HG02642 (cell line): ENCODE measurements at regions not wholly inside any gene's neighbourhood (a gene's known extent, or its start where the extent isn't known, plus 50 kb on each side); places are given as distances from the start of the nearest gene placed in this dataset.
A peak's percentile ranks its signal among the peaks of the same experiment; 100 is the strongest.

ENCODE experiments used
- ATAC-seq: cut with Tn5 transposase; IDR thresholded peaks from one replicate; pipeline ENCODE4 v1.9.1; 2021; ENCODE audit warnings: mild to moderate bottlenecking; ENCODE audit not compliant: unreplicated experiment, poor library complexity

GRCh38 chr12:125610292-125610691 lies 545.1 kb downstream of the AACS start:
- no peak for ATAC-seq

GRCh38 chr12:125610971-125611370 lies 545.7 kb downstream of the AACS start:
- no peak for ATAC-seq

- ATAC-seq: no peak
These were observed 548.8 kb downstream of the AACS start for GRCh38 chr12:125614058-125614457.

GRCh38 chr12:125619723-125620122 lies 554.5 kb downstream of the AACS start:
- no peak for ATAC-seq

GRCh38 chr12:125633686-125634085 lies 568.5 kb downstream of the AACS start:
- no peak for ATAC-seq

GRCh38 chr12:125634813-125635212 lies 569.6 kb downstream of the AACS start:
- no peak for ATAC-seq

GRCh38 chr12:125639826-125640225 lies 574.6 kb downstream of the AACS start:
- no peak for ATAC-seq

GRCh38 chr12:125643055-125643454 lies 577.8 kb downstream of the AACS start:
- ATAC-seq: no peak

- no peak for ATAC-seq
These were observed 580.5 kb downstream of the AACS start for GRCh38 chr12:125645724-125646123.

- ATAC-seq: no peak
These were observed 585.4 kb downstream of the AACS start for GRCh38 chr12:125650587-125650986.

GRCh38 chr12:125651625-125652024 lies 586.4 kb downstream of the AACS start:
- ATAC-seq: no peak

- ATAC-seq: no peak
These were observed 587.4 kb downstream of the AACS start for GRCh38 chr12:125652681-125653080.

GRCh38 chr12:125657681-125658080 lies 592.4 kb downstream of the AACS start:
- ATAC-seq: no peak

GRCh38 chr12:125674554-125675338 lies 609.5 kb downstream of the AACS start:
- no peak for ATAC-seq

- ATAC-seq: no peak
These were observed 611.1 kb downstream of the AACS start for GRCh38 chr12:125676366-125676765.

GRCh38 chr12:125677829-125678228 lies 612.6 kb downstream of the AACS start:
- no peak for ATAC-seq

GRCh38 chr12:125678589-125678993 lies 613.4 kb downstream of the AACS start:
- ATAC-seq: no peak

- peak; percentile 69 for ATAC-seq
These were observed 618.6 kb downstream of the AACS start for GRCh38 chr12:125683748-125684381.

- ATAC-seq: no peak
These were observed 619.9 kb downstream of the AACS start for GRCh38 chr12:125684968-125685790.

GRCh38 chr12:125685915-125686314 lies 620.7 kb downstream of the AACS start:
- no peak for ATAC-seq

GRCh38 chr12:125687403-125687802 lies 622.2 kb downstream of the AACS start:
- ATAC-seq: no peak
